ENCODE measurements at regions not wholly inside any gene's neighbourhood (a gene's known extent, or its start where the extent isn't known, plus 50 kb on each side); places are given as distances from the start of the nearest gene placed in this dataset.

DNA sequence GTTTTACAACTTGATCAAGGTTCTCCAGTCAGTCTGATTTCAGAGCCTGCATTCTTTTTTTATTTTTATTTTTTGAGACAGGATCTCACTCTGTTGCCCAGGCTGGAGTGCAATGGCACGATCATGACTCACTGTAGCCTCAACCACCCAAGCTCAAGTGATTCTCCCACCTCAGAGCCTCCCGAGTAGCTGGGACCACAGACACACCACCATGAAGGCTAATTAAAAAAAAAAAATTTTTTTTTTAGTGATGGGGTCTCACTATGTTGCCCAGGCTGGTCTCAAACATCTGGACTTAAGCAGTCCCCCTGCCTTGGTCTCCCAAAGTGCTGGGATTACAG, 117.2 kb upstream of the NAV2 start:
- no peaks in the 10 kb centered on the region for H3K36me3 ChIP-seq (replicated peaks in 1 of 2; ENCODE audit: control insufficient read depth in 1 of 2, insufficient read depth in 2 of 2, low read length in 2 of 2)
- no peak overlapping the region for H3K9ac ChIP-seq (ENCODE audit: insufficient read depth, low read length, poor library complexity, severe bottlenecking)
- no CpG with 5 or more reads among the region's 2 CpGs for WGBS (ENCODE audit: insufficient coverage)
- TF ChIP-seq, protein P1, sequence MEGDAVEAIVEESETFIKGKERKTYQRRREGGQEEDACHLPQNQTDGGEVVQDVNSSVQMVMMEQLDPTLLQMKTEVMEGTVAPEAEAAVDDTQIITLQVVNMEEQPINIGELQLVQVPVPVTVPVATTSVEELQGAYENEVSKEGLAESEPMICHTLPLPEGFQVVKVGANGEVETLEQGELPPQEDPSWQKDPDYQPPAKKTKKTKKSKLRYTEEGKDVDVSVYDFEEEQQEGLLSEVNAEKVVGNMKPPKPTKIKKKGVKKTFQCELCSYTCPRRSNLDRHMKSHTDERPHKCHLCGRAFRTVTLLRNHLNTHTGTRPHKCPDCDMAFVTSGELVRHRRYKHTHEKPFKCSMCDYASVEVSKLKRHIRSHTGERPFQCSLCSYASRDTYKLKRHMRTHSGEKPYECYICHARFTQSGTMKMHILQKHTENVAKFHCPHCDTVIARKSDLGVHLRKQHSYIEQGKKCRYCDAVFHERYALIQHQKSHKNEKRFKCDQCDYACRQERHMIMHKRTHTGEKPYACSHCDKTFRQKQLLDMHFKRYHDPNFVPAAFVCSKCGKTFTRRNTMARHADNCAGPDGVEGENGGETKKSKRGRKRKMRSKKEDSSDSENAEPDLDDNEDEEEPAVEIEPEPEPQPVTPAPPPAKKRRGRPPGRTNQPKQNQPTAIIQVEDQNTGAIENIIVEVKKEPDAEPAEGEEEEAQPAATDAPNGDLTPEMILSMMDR (IDR thresholded peaks at IDR 0.05) = no peak
- H3K9me3 Mint-ChIP-seq = no peaks in the 10 kb centered on the region
- no peak overlapping the region for H3K4me3 Mint-ChIP-seq
- H3K27ac Mint-ChIP-seq = no peak overlapping the region
- no peaks in the 10 kb centered on the region for H4K20me1 ChIP-seq (ENCODE audit: insufficient read depth, low read length)
- no peaks in the 10 kb centered on the region for H3K9me3 ChIP-seq (replicated peaks in 1 of 2; ENCODE audit: control insufficient read depth in 1 of 2, insufficient read depth in 1 of 2, low read length in 2 of 2)
- H3K79me2 ChIP-seq (ENCODE audit: insufficient read depth, low read length) = no peaks in the 10 kb centered on the region
- peaks cover 2 to 5% (median 2%) of the 10 kb centered on the region in 3 donors for H3K27me3 Mint-ChIP-seq (ENCODE audit: low read depth in 3 of 3)
- H3K4me3 ChIP-seq (replicated peaks in 1 of 3; ENCODE audit: low read depth in 2 of 3, low read length in 3 of 3) = no peak overlapping the region
- H3K36me3 Mint-ChIP-seq = no peaks in the 10 kb centered on the region
- H3K27me3 ChIP-seq (ENCODE audit: control insufficient read depth in 2 of 2, insufficient read depth in 2 of 2, low read length in 2 of 2) = no peaks in the 10 kb centered on the region
- no peak overlapping the region for H3K4me2 ChIP-seq (replicated peaks; ENCODE audit: extremely low read depth, low read length, poor library complexity, severe bottlenecking)
- peaks cover 0 to 4% of the 10 kb centered on the region in 2 donors for H3K4me1 ChIP-seq (ENCODE audit: control insufficient read depth in 1 of 2, insufficient read depth in 2 of 2, low read length in 2 of 2)
- no peak overlapping the region for H2AFZ ChIP-seq (ENCODE audit: insufficient read depth, low read depth, low read length, poor library complexity, severe bottlenecking)
- peaks cover 4% of the 10 kb centered on the region for H3K4me1 Mint-ChIP-seq
- no peak for DNase-seq
- H3K27ac ChIP-seq (ENCODE audit: low read depth in 1 of 2, low read length in 2 of 2) = no peak overlapping the region
- intact Hi-C loops (cut with micrococcal nuclease) = no loop called here

DNA sequence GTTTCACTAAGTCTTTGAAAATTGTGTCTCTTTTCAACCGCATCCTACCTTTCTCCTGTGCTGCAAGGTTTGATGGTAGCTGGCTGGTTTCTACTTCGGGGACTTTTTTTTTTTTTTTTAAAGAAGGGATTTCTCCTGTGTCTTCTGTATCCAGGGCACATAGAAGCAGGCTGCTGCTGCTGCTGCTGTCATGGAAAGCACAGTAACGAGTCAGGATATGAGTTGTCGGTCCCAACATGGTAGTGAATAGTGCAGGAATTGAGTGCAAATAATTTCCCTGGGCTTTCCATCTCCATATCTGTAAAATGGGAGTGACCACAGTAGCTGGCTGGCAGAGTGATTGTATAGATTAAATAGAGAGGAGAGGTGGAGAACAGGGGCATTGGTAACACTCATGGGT, 118.3 kb upstream of the NAV2 start:
- Histone ChIP-seq H3K9ac (ENCODE audit: insufficient read depth, low read length, poor library complexity, severe bottlenecking) (no peak overlapping the region), H3K4me1 (ENCODE audit: control insufficient read depth in 1 of 2, insufficient read depth in 2 of 2, low read length in 2 of 2) (peaks cover 0 to 4% of the 10 kb centered on the region in 2 donors), H3K36me3 (replicated peaks in 1 of 2; ENCODE audit: control insufficient read depth in 1 of 2, insufficient read depth in 2 of 2, low read length in 2 of 2) (no peaks in the 10 kb centered on the region), H4K20me1 (ENCODE audit: insufficient read depth, low read length) (no peaks in the 10 kb centered on the region), H3K4me2 (replicated peaks; ENCODE audit: extremely low read depth, low read length, poor library complexity, severe bottlenecking) (no peak overlapping the region), H2AFZ (ENCODE audit: insufficient read depth, low read depth, low read length, poor library complexity, severe bottlenecking) (no peak overlapping the region), H3K9me3 (replicated peaks in 1 of 2; ENCODE audit: control insufficient read depth in 1 of 2, insufficient read depth in 1 of 2, low read length in 2 of 2) (no peaks in the 10 kb centered on the region), H3K4me3 (replicated peaks in 1 of 3; ENCODE audit: low read depth in 2 of 3, low read length in 3 of 3) (no peak overlapping the region), H3K27ac (ENCODE audit: low read depth in 1 of 2, low read length in 2 of 2) (no peak overlapping the region), H3K79me2 (ENCODE audit: insufficient read depth, low read length) (no peaks in the 10 kb centered on the region), H3K27me3 (ENCODE audit: control insufficient read depth in 2 of 2, insufficient read depth in 2 of 2, low read length in 2 of 2) (no peaks in the 10 kb centered on the region)
- intact Hi-C loops (cut with micrococcal nuclease) = no loop called here
- Mint-ChIP-seq H3K9me3 (no peaks in the 10 kb centered on the region), H3K4me1 (peaks cover 4% of the 10 kb centered on the region), H3K27ac (no peak overlapping the region), H3K27me3 (ENCODE audit: low read depth in 3 of 3) (peaks cover 2 to 5% (median 4%) of the 10 kb centered on the region in 3 donors), H3K4me3 (no peak overlapping the region), H3K36me3 (no peaks in the 10 kb centered on the region)
- 97% methylated on average over 3 of the region's 4 CpGs for WGBS (ENCODE audit: insufficient coverage)
- DNase-seq = no peak
- TF ChIP-seq, protein P1 (IDR thresholded peaks at IDR 0.05) = no peak
